K562 (cell line): ENCODE measurements at regions not wholly inside any gene's neighbourhood (a gene's known extent, or its start where the extent isn't known, plus 50 kb on each side); places are given as distances from the start of the nearest gene placed in this dataset.

Source experiments
- ATAC-seq: fragments of 200-7000 bp; cut with Tn5 transposase; 3 replicates; pipeline ENCODE4 v1.9.1; 2020; ENCODE audit warnings: moderate library complexity
- BruUV-seq: library from RNA; stranded (reverse); fragments of 400-500 nt; replicated peaks from 2 replicates; lab custom pipeline; 2021; lab: Mats Ljungman, UMichigan
- CTCF ChIA-PET: fragments of 300-600 bp; formaldehyde crosslinking; extraction: SDS; loops from one replicate; lab custom pipeline; 2021; ENCODE audit warnings: low intra/inter-chr PET ratio; lab: Yijun Ruan, JAX
- POLR2A ChIA-PET: fragments of 300-600, 350-650 bp; sonication (Branson Sonifier 250); formaldehyde crosslinking; extraction: SDS; loops from one replicate; lab custom pipeline; 2021; ENCODE audit warnings: antibody characterized with exemption, inconsistent platforms; lab: Yijun Ruan, JAX
- DNase-seq, 4 experiments: peaks; one replicate each; pipeline versions ENCODE4 v3.0.0 to v3.0.0-alpha.2; 2011 to 2018; ENCODE audit warnings: low spot score in 3 of 4, mixed read lengths in 3 of 4; ENCODE audit errors: extremely low read depth in 1 of 4
- FAIRE-seq: peaks from 2 replicates; lab custom pipeline; 2011; peaks lifted over from hg19 to GRCh38; lab: Jason Lieb, UNC
- H2AFZ ChIP-seq: 2 replicates; pipeline ENCODE4 v1.6.0; 2011; ENCODE audit warnings: low read depth, low read length, control low read depth, inconsistent platforms
- H3K27ac ChIP-seq: fragments of 200-600 bp; 3 replicates; pipeline ENCODE4 v1.8.0; 2011; ENCODE audit warnings: low read depth, mild to moderate bottlenecking, control low read depth, inconsistent platforms, low read length, moderate library complexity, mixed read lengths; ENCODE audit errors: extremely low read depth
- H3K27me3 ChIP-seq, 2 experiments: fragments of 300-600 bp in 1 of 2; 2 replicates in 1 of 2; 3 replicates in 1 of 2; pipeline versions ENCODE4 v1.6.0 to v1.8.0; 2011; ENCODE audit warnings: inconsistent platforms in 2 of 2, low read length in 2 of 2, mild to moderate bottlenecking in 1 of 2, mixed read lengths in 1 of 2, moderate library complexity in 1 of 2; ENCODE audit not compliant: control insufficient read depth in 2 of 2, insufficient read depth in 2 of 2
- H3K36me3 ChIP-seq: fragments of 300-600 bp; 3 replicates; pipeline ENCODE4 v1.8.0; 2011; ENCODE audit warnings: mild to moderate bottlenecking, low read length, inconsistent platforms; ENCODE audit not compliant: control insufficient read depth, insufficient read depth
- H3K4me1 ChIP-seq, 2 experiments: fragments of 200-600 bp in 1 of 2; replicated peaks in 1 of 2; 2 replicates in 1 of 2; 3 replicates in 1 of 2; pipeline versions ENCODE4 v1.5.1 to v1.8.0; 2011; ENCODE audit warnings: inconsistent platforms in 2 of 2, low read length in 2 of 2, mild to moderate bottlenecking in 1 of 2, mixed read lengths in 1 of 2, moderate library complexity in 1 of 2; ENCODE audit not compliant: control insufficient read depth in 2 of 2, insufficient read depth in 2 of 2
- H3K4me2 ChIP-seq: 2 replicates; pipeline ENCODE4 v1.6.1; 2011; ENCODE audit warnings: low read length, control low read depth, inconsistent platforms, mixed read lengths; ENCODE audit not compliant: insufficient read depth
- H3K4me3 ChIP-seq: fragments of 200-600 bp; sonication (generic), shearing (Covaris generic); 2 replicates; pipeline ENCODE4 v1.5.1; 2016; ENCODE audit warnings: control low read depth, inconsistent platforms
- H3K79me2 ChIP-seq: fragments of 200-600 bp; 3 replicates; pipeline ENCODE4 v1.8.0; 2011; ENCODE audit warnings: low read length, inconsistent platforms; ENCODE audit not compliant: control insufficient read depth, insufficient read depth
- H3K9ac ChIP-seq, 2 experiments: 2 replicates each; pipeline versions ENCODE4 v1.6.0 to v1.6.1; 2011; ENCODE audit warnings: low read depth in 2 of 2, low read length in 2 of 2, control low read depth in 1 of 2, inconsistent platforms in 1 of 2, mild to moderate bottlenecking in 1 of 2, mixed read lengths in 1 of 2; ENCODE audit not compliant: insufficient read depth in 1 of 2
- H3K9me1 ChIP-seq: one replicate; pipeline ENCODE4 v1.6.0; 2011; ENCODE audit warnings: inconsistent platforms, mild to moderate bottlenecking, low read length, moderate library complexity; ENCODE audit not compliant: control insufficient read depth, insufficient read depth
- H3K9me3 ChIP-seq: replicated peaks from 2 replicates; pipeline ENCODE4 v1.5.1; 2011; ENCODE audit warnings: low read depth, low read length, inconsistent platforms; ENCODE audit not compliant: control insufficient read depth, insufficient read depth
- H4K20me1 ChIP-seq: replicated peaks from 2 replicates; pipeline ENCODE4 v1.6.1; 2011; ENCODE audit warnings: low read length, inconsistent platforms, mixed read lengths; ENCODE audit not compliant: control insufficient read depth, insufficient read depth
- ATF4 ChIP-seq: fragments of 450-650 bp; formaldehyde crosslinking; IDR thresholded peaks from 2 replicates; pipeline ENCODE4 v1.4.0; 2022; ENCODE audit warnings: mild to moderate bottlenecking, moderate library complexity
- CBX1 ChIP-seq: sonication (generic); IDR thresholded peaks from 2 replicates; pipeline ENCODE4 v1.6.1; 2016; ENCODE audit warnings: antibody characterized with exemption, low read depth, mild to moderate bottlenecking
- DIDO1 ChIP-seq: fragments of 450-650 bp; IDR thresholded peaks from 2 replicates; pipeline ENCODE4 v1.6.1; 2016; ENCODE audit warnings: low read depth, missing biosample characterization, missing genetic modification characterization
- E2F6 ChIP-seq, 2 experiments: IDR thresholded peaks; 2 replicates each; pipeline ENCODE4 v1.6.1; 2011; ENCODE audit warnings: borderline replicate concordance in 1 of 2, control low read depth in 1 of 2, low read depth in 1 of 2, low read length in 1 of 2, mild to moderate bottlenecking in 1 of 2, mixed read lengths in 1 of 2, moderate library complexity in 1 of 2; ENCODE audit not compliant: insufficient read depth in 1 of 2, insufficient read length in 1 of 2, poor library complexity in 1 of 2, severe bottlenecking in 1 of 2; ENCODE audit errors: extremely low read depth in 1 of 2
- HMGXB4 ChIP-seq: sonication (generic); formaldehyde crosslinking; IDR thresholded peaks from 2 replicates; pipeline ENCODE4 v1.8.1; 2023; ENCODE audit warnings: mild to moderate bottlenecking, missing genetic modification reagents
- KLF1 ChIP-seq: fragments of 450-650 bp; IDR thresholded peaks from 2 replicates; pipeline ENCODE4 v1.6.1; 2016; ENCODE audit warnings: missing genetic modification characterization, missing compliant biosample characterization
- MBD2 ChIP-seq: sonication (generic); IDR thresholded peaks from 2 replicates; pipeline ENCODE4 v1.6.1; 2016; ENCODE audit warnings: low read depth, borderline replicate concordance
- NCOA4 ChIP-seq: fragments of 450-650 bp; IDR thresholded peaks from 2 replicates; pipeline ENCODE4 v1.6.1; 2018; ENCODE audit warnings: mild to moderate bottlenecking; ENCODE audit not compliant: partially characterized antibody
- NFIC ChIP-seq: fragments of 450-650 bp; IDR thresholded peaks from 2 replicates; pipeline ENCODE4 v1.6.1; 2017; ENCODE audit warnings: mild to moderate bottlenecking, inconsistent platforms
- POLR2H ChIP-seq: IDR thresholded peaks from 2 replicates; pipeline ENCODE4 v1.6.1; 2016; ENCODE audit warnings: missing genetic modification characterization, low read depth, mild to moderate bottlenecking, control low read depth, missing compliant biosample characterization, moderate library complexity
- POU5F1 ChIP-seq: fragments of 150-350 bp; IDR thresholded peaks from 2 replicates; pipeline ENCODE4 v1.6.1; 2014; ENCODE audit warnings: borderline replicate concordance, low read length, low read depth, mild to moderate bottlenecking; ENCODE audit not compliant: partially characterized antibody
- RBM15 ChIP-seq: fragments of 200-400 bp; formaldehyde crosslinking; IDR thresholded peaks from 2 replicates; pipeline ENCODE4 v1.6.1; 2018; ENCODE audit warnings: mild to moderate bottlenecking, low read length, moderate library complexity; ENCODE audit not compliant: insufficient read depth
- RBM17 ChIP-seq: fragments of 200-400 bp; formaldehyde crosslinking; IDR thresholded peaks from 2 replicates; pipeline ENCODE4 v1.6.1; 2017; ENCODE audit warnings: low read depth, mild to moderate bottlenecking, low read length, borderline replicate concordance
- SIRT6 ChIP-seq: IDR thresholded peaks from one replicate; pipeline ENCODE4 v1.6.1; 2012; ENCODE audit warnings: low read depth, mild to moderate bottlenecking, control low read depth, inconsistent platforms, low read length, moderate library complexity
- SNAPC5 ChIP-seq: fragments of 250-450 bp; sonication (Bioruptor Pico); IDR thresholded peaks from 2 replicates; pipeline ENCODE4 v1.8.0; 2021; ENCODE audit warnings: moderate library complexity, mild to moderate bottlenecking, inconsistent platforms
- SUPT5H ChIP-seq: fragments of 450-650 bp; IDR thresholded peaks from 2 replicates; pipeline ENCODE4 v1.6.1; 2016
- USF2 ChIP-seq: sonication (generic); formaldehyde crosslinking; IDR thresholded peaks from 2 replicates; pipeline ENCODE4 v1.5.0; 2020; ENCODE audit warnings: missing genetic modification reagents
- WHSC1 ChIP-seq: IDR thresholded peaks from one replicate; pipeline ENCODE4 v1.6.1; 2012; ENCODE audit warnings: low read length, control low read depth, inconsistent platforms
- ZBED1 ChIP-seq: IDR thresholded peaks from 2 replicates; pipeline ENCODE4 v1.6.1; 2014
- WGBS: fragments of 100-300 bp; shearing (Covaris generic); methylation state at CpG from one replicate; pipeline ENCODE4 v1.1.6; 2016; ENCODE audit warnings: low coverage, mixed read lengths; ENCODE audit not compliant: insufficient coverage; ENCODE audit errors: missing lambda C conversion rate; 5-methylcytosine and 5-hydroxymethylcytosine counted together
- in situ Hi-C: fragments of 300-500 bp; cut with MboI; formaldehyde crosslinking; loops from 4 replicates; pipeline ENCODE4 v1.15.0; 2018; ENCODE audit warnings: inconsistent platforms, mixed read lengths
- intact Hi-C: fragments of 100-400 bp; cut with micrococcal nuclease; formaldehyde crosslinking; loops from 2 replicates; pipeline ENCODE4 v1.14.2; 2022

GRCh38 chr16:62539657-62540056 is 503.4 kb upstream of the CDH8 start:
- DNase-seq, result no peak
- intact Hi-C loops (no loop called here), in situ Hi-C loops (no loop called here)
- CTCF ChIA-PET, result no interaction called here
- Histone ChIP-seq H3K4me3 (no peak overlapping the region), H3K79me2 (no peaks in the 10 kb centered on the region), H3K36me3 (no peaks in the 10 kb centered on the region), H3K9me1 (no peaks in the 10 kb centered on the region), H2AFZ (no peak overlapping the region), H3K4me2 (no peak overlapping the region), H4K20me1 (no peaks in the 10 kb centered on the region), H3K27me3 (no peaks in the 10 kb centered on the region), H3K9me3 (0 out of 2 replicates have a peak, but pooled peaks cover 2% of the 10 kb centered on the region), H3K4me1 (no peaks in the 10 kb centered on the region), H3K27ac (no peak overlapping the region), H3K9ac (no peak overlapping the region)
- no TSS peak for BruUV-seq
- no peak for TF ChIP-seq E2F6 (IDR thresholded peaks at IDR 0.05; ENCODE audit: borderline replicate concordance in 1 of 2, extremely low read depth in 1 of 2, insufficient read depth in 1 of 2, insufficient read length in 1 of 2, low read depth in 1 of 2, low read length in 1 of 2, poor library complexity in 1 of 2, severe bottlenecking in 1 of 2)
- no peak for TF ChIP-seq SUPT5H
- no peak for TF ChIP-seq KLF1 (tag)
- TF ChIP-seq USF2 (CRISPR knock-in tag), result no peak
- TF ChIP-seq POLR2H (tag), result no peak
- no peak for TF ChIP-seq HMGXB4 (CRISPR knock-in tag)
- TF ChIP-seq ZBED1, result no peak
- no peak for TF ChIP-seq SIRT6
- no peak for TF ChIP-seq NCOA4
- no peak for TF ChIP-seq NFIC
- TF ChIP-seq ATF4, result no peak
- TF ChIP-seq CBX1, result no peak
- TF ChIP-seq SNAPC5 (CRISPR knock-in tag), result no peak
- TF ChIP-seq DIDO1 (tag), result no peak
- no peak for TF ChIP-seq RBM15
- no peak for TF ChIP-seq RBM17
- no peak for TF ChIP-seq MBD2
- TF ChIP-seq POU5F1, result no peak
- TF ChIP-seq WHSC1, result no peak
- no peak for ATAC-seq
- WGBS, result 0% methylated on average over 1 of the region's 1 CpG
- POLR2A ChIA-PET, result no interaction called here
- FAIRE-seq, result no peak
